Endodermal cell (in vitro differentiated cells): ENCODE measurements at regions not wholly inside any gene's neighbourhood (a gene's known extent, or its start where the extent isn't known, plus 50 kb on each side); places are given as distances from the start of the nearest gene placed in this dataset.

Experiments used
- DNase-seq: peaks from one replicate; pipeline ENCODE4 v3.0.0-alpha.2; 2017
- H3K27ac ChIP-seq: 2 replicates; pipeline ENCODE4 v1.5.1; 2013; ENCODE audit warnings: mild to moderate bottlenecking, low read depth, low read length, moderate library complexity
- H3K27me3 ChIP-seq: 2 replicates; pipeline ENCODE4 v1.6.1; 2013; ENCODE audit warnings: mild to moderate bottlenecking, low read length, moderate library complexity; ENCODE audit not compliant: insufficient read depth, control insufficient read depth, poor library complexity, severe bottlenecking
- H3K36me3 ChIP-seq: 2 replicates; pipeline ENCODE4 v1.7.0; 2013; ENCODE audit warnings: mild to moderate bottlenecking, low read length, moderate library complexity; ENCODE audit not compliant: control insufficient read depth, insufficient read depth
- H3K4me1 ChIP-seq: one replicate; pipeline ENCODE4 v1.7.0; 2013; ENCODE audit warnings: low read length; ENCODE audit not compliant: control insufficient read depth, insufficient read depth
- H3K4me3 ChIP-seq: 2 replicates; pipeline ENCODE4 v1.5.1; 2013; ENCODE audit warnings: mild to moderate bottlenecking, low read length, moderate library complexity
- H3K9ac ChIP-seq: 2 replicates; pipeline ENCODE4 v1.6.1; 2013; ENCODE audit warnings: mild to moderate bottlenecking, low read length, moderate library complexity; ENCODE audit not compliant: poor library complexity, severe bottlenecking; ENCODE audit errors: extremely low read depth
- H3K9me3 ChIP-seq: 2 replicates; pipeline ENCODE4 v1.6.1; 2013; ENCODE audit warnings: mild to moderate bottlenecking, low read length, moderate library complexity; ENCODE audit not compliant: control insufficient read depth
- H3K27ac Mint-ChIP-seq: 2 replicates; pipeline ENCODE4 v1.8.0; 2020; ENCODE audit warnings: mixed read lengths
- H3K27me3 Mint-ChIP-seq: 2 replicates; pipeline ENCODE4 v1.8.0; 2021; ENCODE audit warnings: mild to moderate bottlenecking, mixed read lengths; ENCODE audit not compliant: insufficient read depth
- H3K36me3 Mint-ChIP-seq: 2 replicates; pipeline ENCODE4 v1.8.0; 2020; ENCODE audit warnings: low read depth, mixed read lengths
- H3K4me1 Mint-ChIP-seq: 2 replicates; pipeline ENCODE4 v1.8.0; 2020; ENCODE audit warnings: mixed read lengths
- H3K4me3 Mint-ChIP-seq: 2 replicates; pipeline ENCODE4 v1.8.0; 2020; ENCODE audit warnings: mild to moderate bottlenecking, moderate library complexity, mixed read lengths
- H3K9me3 Mint-ChIP-seq: 2 replicates; pipeline ENCODE4 v1.8.0; 2020; ENCODE audit warnings: mild to moderate bottlenecking, mixed read lengths
- CTCF ChIP-seq: fragments of 200-600 bp; sonication (generic); conservative IDR thresholded peaks from 2 replicates; pipeline ENCODE4 v1.5.0; 2021; ENCODE audit warnings: antibody characterized with exemption, mild to moderate bottlenecking
- WGBS, 2 experiments: methylation state at CpG; one replicate each; pipeline versions ENCODE4 v1.1.5 to v1.1.7; 2013; ENCODE audit warnings: missing lambda C conversion rate in 2 of 2, mixed read lengths in 1 of 2; ENCODE audit not compliant: insufficient coverage in 1 of 2, insufficient read length in 1 of 2; 5-methylcytosine and 5-hydroxymethylcytosine counted together

- Histone ChIP-seq H3K27me3 (no peaks in the 10 kb centered on the region), H3K9me3 (no peaks in the 10 kb centered on the region), H3K4me1 (no peaks in the 10 kb centered on the region), H3K36me3 (no peaks in the 10 kb centered on the region), H3K27ac (no peak overlapping the region), H3K4me3 (no peak overlapping the region), H3K9ac (no peak overlapping the region)
- TF ChIP-seq CTCF = no peak
- H3K36me3 Mint-ChIP-seq = no peaks in the 10 kb centered on the region
- no peak overlapping the region for H3K27ac Mint-ChIP-seq
- H3K4me3 Mint-ChIP-seq = no peak overlapping the region
- 83 to 95% methylated on average over 1 to 6 of the region's 6 CpGs for WGBS, 2 experiments
- DNase-seq = no peak
- no peaks in the 10 kb centered on the region for H3K27me3 Mint-ChIP-seq
- H3K9me3 Mint-ChIP-seq = no peaks in the 10 kb centered on the region
- peaks cover 8% of the 10 kb centered on the region for H3K4me1 Mint-ChIP-seq
These were observed 76.8 kb upstream of the DPH6 start for GRCh38 chr15:35622641-35623340.

- Mint-ChIP-seq H3K36me3 (no peaks in the 10 kb centered on the region), H3K27ac (no peak overlapping the region), H3K9me3 (no peaks in the 10 kb centered on the region), H3K4me1 (peaks cover 8% of the 10 kb centered on the region), H3K27me3 (no peaks in the 10 kb centered on the region), H3K4me3 (no peak overlapping the region)
- Histone ChIP-seq H3K9ac (no peak overlapping the region), H3K36me3 (no peaks in the 10 kb centered on the region), H3K27ac (no peak overlapping the region), H3K4me3 (no peak overlapping the region), H3K4me1 (no peaks in the 10 kb centered on the region), H3K27me3 (no peaks in the 10 kb centered on the region), H3K9me3 (no peaks in the 10 kb centered on the region)
- TF ChIP-seq CTCF = no peak
- 92 to 100% methylated on average over 1 to 3 of the region's 3 CpGs for WGBS, 2 experiments
- no peak for DNase-seq
These were observed 78.9 kb upstream of the DPH6 start for GRCh38 chr15:35624881-35625280.

- H3K27me3 ChIP-seq = no peaks in the 10 kb centered on the region
- H3K9ac ChIP-seq = no peak overlapping the region
- no peak for TF ChIP-seq CTCF
- no peaks in the 10 kb centered on the region for H3K9me3 Mint-ChIP-seq
- H3K4me1 ChIP-seq = no peaks in the 10 kb centered on the region
- no peak overlapping the region for H3K4me3 Mint-ChIP-seq
- H3K9me3 ChIP-seq = no peaks in the 10 kb centered on the region
- H3K36me3 ChIP-seq = no peaks in the 10 kb centered on the region
- H3K4me1 Mint-ChIP-seq = peaks cover 15% of the 10 kb centered on the region
- H3K4me3 ChIP-seq = no peak overlapping the region
- peak overlapping the region; percentile 8 for H3K27ac Mint-ChIP-seq
- WGBS, 2 experiments = 82 to 87% methylated on average over 7 of the region's 7 CpGs
- H3K27ac ChIP-seq = no peak overlapping the region
- no peaks in the 10 kb centered on the region for H3K27me3 Mint-ChIP-seq
- H3K36me3 Mint-ChIP-seq = no peaks in the 10 kb centered on the region
- no peak for DNase-seq
These were observed 80.8 kb upstream of the DPH6 start for GRCh38 chr15:35626571-35627318.
